ENCODE measurements at regions not wholly inside any gene's neighbourhood (a gene's known extent, or its start where the extent isn't known, plus 50 kb on each side); places are given as distances from the start of the nearest gene placed in this dataset.

DNA sequence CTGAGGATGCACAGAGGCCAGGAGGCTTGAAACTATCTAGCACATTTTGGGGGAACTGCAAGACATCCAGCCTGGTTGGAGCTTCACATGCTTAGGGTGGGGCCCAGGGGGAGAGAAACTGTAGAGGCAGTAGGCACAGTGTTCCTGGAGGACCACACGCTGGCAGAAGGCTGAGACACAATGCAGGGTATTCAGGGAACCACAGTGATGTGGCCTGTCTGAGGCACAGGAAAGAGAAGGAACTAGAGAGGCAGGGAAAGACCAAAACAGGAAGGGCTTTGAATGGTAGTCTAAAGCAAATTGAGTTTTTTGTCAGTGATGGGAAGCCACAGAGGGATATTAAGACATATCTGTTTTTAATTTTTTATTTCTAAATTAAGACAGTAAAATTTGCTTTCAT lies 100.2 kb upstream of the PRICKLE1 start:
- TF ChIP-seq, protein P1, sequence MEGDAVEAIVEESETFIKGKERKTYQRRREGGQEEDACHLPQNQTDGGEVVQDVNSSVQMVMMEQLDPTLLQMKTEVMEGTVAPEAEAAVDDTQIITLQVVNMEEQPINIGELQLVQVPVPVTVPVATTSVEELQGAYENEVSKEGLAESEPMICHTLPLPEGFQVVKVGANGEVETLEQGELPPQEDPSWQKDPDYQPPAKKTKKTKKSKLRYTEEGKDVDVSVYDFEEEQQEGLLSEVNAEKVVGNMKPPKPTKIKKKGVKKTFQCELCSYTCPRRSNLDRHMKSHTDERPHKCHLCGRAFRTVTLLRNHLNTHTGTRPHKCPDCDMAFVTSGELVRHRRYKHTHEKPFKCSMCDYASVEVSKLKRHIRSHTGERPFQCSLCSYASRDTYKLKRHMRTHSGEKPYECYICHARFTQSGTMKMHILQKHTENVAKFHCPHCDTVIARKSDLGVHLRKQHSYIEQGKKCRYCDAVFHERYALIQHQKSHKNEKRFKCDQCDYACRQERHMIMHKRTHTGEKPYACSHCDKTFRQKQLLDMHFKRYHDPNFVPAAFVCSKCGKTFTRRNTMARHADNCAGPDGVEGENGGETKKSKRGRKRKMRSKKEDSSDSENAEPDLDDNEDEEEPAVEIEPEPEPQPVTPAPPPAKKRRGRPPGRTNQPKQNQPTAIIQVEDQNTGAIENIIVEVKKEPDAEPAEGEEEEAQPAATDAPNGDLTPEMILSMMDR (IDR thresholded peaks at IDR 0.05) = no peak
- TF ChIP-seq POLR2A (IDR thresholded peaks at IDR 0.05) = no peak
